ENCODE measurements at regions not wholly inside any gene's neighbourhood (a gene's known extent, or its start where the extent isn't known, plus 50 kb on each side); places are given as distances from the start of the nearest gene placed in this dataset.

- no peak overlapping the region for H3K4me3 ChIP-seq (ENCODE audit: low read depth in 1 of 2, low read length in 1 of 2)
- H3K36me3 ChIP-seq: no peaks in the 10 kb centered on the region
- H3K27me3 ChIP-seq: no peaks in the 10 kb centered on the region
- TF ChIP-seq, protein P1, sequence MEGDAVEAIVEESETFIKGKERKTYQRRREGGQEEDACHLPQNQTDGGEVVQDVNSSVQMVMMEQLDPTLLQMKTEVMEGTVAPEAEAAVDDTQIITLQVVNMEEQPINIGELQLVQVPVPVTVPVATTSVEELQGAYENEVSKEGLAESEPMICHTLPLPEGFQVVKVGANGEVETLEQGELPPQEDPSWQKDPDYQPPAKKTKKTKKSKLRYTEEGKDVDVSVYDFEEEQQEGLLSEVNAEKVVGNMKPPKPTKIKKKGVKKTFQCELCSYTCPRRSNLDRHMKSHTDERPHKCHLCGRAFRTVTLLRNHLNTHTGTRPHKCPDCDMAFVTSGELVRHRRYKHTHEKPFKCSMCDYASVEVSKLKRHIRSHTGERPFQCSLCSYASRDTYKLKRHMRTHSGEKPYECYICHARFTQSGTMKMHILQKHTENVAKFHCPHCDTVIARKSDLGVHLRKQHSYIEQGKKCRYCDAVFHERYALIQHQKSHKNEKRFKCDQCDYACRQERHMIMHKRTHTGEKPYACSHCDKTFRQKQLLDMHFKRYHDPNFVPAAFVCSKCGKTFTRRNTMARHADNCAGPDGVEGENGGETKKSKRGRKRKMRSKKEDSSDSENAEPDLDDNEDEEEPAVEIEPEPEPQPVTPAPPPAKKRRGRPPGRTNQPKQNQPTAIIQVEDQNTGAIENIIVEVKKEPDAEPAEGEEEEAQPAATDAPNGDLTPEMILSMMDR (IDR thresholded peaks at IDR 0.05): no peak
- no peaks in the 10 kb centered on the region for H3K9me3 ChIP-seq
- no peaks in the 10 kb centered on the region for H3K4me1 ChIP-seq (ENCODE audit: control insufficient read depth in 1 of 2, insufficient read depth in 1 of 2, low read depth in 1 of 2, low read length in 1 of 2)
- no peak overlapping the region for H3K27ac ChIP-seq
These were observed 236.0 kb upstream of the JAG1 start for GRCh38 chr20:10909803-10910202.

DNA sequence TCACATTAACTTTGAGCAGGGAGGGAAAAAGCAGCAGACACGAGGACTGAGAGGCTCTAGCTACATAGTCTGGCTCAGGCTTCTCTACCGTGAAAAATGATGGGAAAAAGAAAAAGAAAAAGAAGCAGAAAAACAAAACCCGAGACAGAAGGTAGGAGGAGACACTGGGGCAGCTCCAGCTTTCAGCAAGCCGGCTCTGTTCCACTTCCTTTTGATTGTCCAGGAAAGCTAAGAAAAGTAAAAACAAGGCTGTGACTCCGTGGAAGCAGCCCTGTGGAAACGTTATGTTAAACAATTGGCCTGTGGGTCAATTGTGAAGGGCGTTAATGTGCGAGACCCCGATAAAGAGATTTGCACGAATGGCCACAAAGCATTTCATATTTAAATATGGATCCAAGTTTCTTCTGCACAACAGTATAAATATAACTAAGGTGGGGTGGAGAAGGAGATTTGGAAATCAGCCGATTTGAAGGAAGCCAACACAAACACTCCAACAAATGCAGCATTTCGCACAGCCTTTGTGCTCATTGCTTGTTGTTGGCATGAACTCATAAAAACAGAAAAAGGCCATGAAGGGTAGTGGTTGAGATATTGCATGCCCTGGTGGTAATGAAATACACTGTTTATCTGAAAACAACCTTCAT is 236.9 kb upstream of the JAG1 start:
- no peaks in the 10 kb centered on the region for H3K4me1 ChIP-seq (ENCODE audit: control insufficient read depth in 1 of 2, insufficient read depth in 1 of 2, low read depth in 1 of 2, low read length in 1 of 2)
- no peaks in the 10 kb centered on the region for H3K27me3 ChIP-seq
- H3K27ac ChIP-seq: no peak overlapping the region
- H3K36me3 ChIP-seq: no peaks in the 10 kb centered on the region
- no peak overlapping the region for H3K4me3 ChIP-seq (ENCODE audit: low read depth in 1 of 2, low read length in 1 of 2)
- no peaks in the 10 kb centered on the region for H3K9me3 ChIP-seq
- TF ChIP-seq, protein P1 (IDR thresholded peaks at IDR 0.05): no peak

- Histone ChIP-seq H3K4me3 (ENCODE audit: low read depth in 1 of 2, low read length in 1 of 2) (no peak overlapping the region), H3K9me3 (no peaks in the 10 kb centered on the region), H3K36me3 (no peaks in the 10 kb centered on the region), H3K27me3 (no peaks in the 10 kb centered on the region), H3K4me1 (ENCODE audit: control insufficient read depth in 1 of 2, insufficient read depth in 1 of 2, low read depth in 1 of 2, low read length in 1 of 2) (no peaks in the 10 kb centered on the region), H3K27ac (no peak overlapping the region)
- TF ChIP-seq, protein P1 (IDR thresholded peaks at IDR 0.05): no peak
These were observed 237.5 kb upstream of the JAG1 start for GRCh38 chr20:10911298-10911697.

DNA sequence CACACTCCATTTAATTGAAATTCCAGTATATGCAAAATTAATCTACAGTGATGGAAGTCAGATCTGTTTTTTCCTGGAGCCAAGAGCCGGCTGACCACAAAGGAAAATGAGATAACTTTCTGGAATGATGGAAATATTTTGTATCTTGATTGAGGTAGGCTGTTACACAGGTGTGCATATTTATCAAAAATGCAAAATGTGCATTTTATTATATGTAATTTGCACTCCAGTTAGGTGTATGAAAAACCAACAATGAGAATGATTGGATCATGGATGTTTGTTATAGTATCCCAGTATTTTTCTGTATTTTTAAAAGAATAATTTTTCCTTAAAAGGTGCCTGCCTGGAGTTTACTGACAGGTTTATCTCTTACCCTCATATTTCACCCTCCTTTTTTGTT is 242.0 kb upstream of the JAG1 start:
- Histone ChIP-seq H3K27ac (no peak overlapping the region), H3K36me3 (no peaks in the 10 kb centered on the region), H3K9me3 (no peaks in the 10 kb centered on the region), H3K27me3 (no peaks in the 10 kb centered on the region), H3K4me1 (ENCODE audit: control insufficient read depth in 1 of 2, insufficient read depth in 1 of 2, low read depth in 1 of 2, low read length in 1 of 2) (no peaks in the 10 kb centered on the region), H3K4me3 (ENCODE audit: low read depth in 1 of 2, low read length in 1 of 2) (no peak overlapping the region)
- TF ChIP-seq, protein P1 (IDR thresholded peaks at IDR 0.05): no peak

- Histone ChIP-seq H3K4me3 (ENCODE audit: low read depth in 1 of 2, low read length in 1 of 2) (no peak overlapping the region), H3K36me3 (no peaks in the 10 kb centered on the region), H3K27me3 (no peaks in the 10 kb centered on the region), H3K4me1 (ENCODE audit: control insufficient read depth in 1 of 2, insufficient read depth in 1 of 2, low read depth in 1 of 2, low read length in 1 of 2) (no peaks in the 10 kb centered on the region), H3K9me3 (no peaks in the 10 kb centered on the region), H3K27ac (no peak overlapping the region)
- TF ChIP-seq, protein P1 (IDR thresholded peaks at IDR 0.05): no peak
These were observed 242.5 kb upstream of the JAG1 start for GRCh38 chr20:10916312-10916711.
